Transverse colon (tissue), 4 donors: ENCODE measurements at regions not wholly inside any gene's neighbourhood (a gene's known extent, or its start where the extent isn't known, plus 50 kb on each side); places are given as distances from the start of the nearest gene placed in this dataset.

Experiments
- POLR2AphosphoS5 ChIP-seq, 3 donors: sonication (generic); formaldehyde crosslinking; IDR thresholded peaks; one replicate each; pipeline ENCODE4 v1.6.1; 2016; ENCODE audit warnings: antibody characterized with exemption in 3 of 3
- TF ChIP-seq, protein P1 (sequence below), 5 experiments: fragments of 200-600 bp in 3 of 5; fragments of 450-650 bp in 2 of 5; sonication (generic) in 3 of 5; IDR thresholded peaks; 1 replicate in 2 of 5; 2 replicates in 3 of 5; pipeline ENCODE4 v1.5.1; 2016 to 2017; ENCODE audit warnings: antibody characterized with exemption in 5 of 5, inconsistent platforms in 3 of 5, mild to moderate bottlenecking in 2 of 5, moderate library complexity in 1 of 5

DNA sequence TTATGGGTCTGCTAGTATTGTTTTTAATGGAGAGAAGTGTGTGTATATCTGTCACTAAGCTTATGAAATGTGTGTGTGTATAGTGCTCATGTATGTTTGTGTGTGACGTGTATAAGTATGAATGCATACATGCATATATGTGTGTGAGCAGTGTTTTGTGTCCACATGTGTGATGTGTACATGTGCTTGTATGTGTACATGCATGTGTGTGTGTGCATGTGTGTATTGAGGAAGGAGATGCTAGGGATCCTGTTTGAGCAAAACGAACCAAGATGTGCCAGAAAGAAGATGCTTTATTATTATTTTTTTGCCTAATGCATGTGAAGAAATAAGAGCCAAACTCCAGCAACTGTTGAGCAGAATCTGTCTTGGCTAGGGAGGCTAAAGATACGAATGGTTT lies 301.3 kb upstream of the SKOR2 start:
- TF ChIP-seq POLR2AphosphoS5 (IDR thresholded peaks at IDR 0.05) = no peak
- TF ChIP-seq, protein P1, sequence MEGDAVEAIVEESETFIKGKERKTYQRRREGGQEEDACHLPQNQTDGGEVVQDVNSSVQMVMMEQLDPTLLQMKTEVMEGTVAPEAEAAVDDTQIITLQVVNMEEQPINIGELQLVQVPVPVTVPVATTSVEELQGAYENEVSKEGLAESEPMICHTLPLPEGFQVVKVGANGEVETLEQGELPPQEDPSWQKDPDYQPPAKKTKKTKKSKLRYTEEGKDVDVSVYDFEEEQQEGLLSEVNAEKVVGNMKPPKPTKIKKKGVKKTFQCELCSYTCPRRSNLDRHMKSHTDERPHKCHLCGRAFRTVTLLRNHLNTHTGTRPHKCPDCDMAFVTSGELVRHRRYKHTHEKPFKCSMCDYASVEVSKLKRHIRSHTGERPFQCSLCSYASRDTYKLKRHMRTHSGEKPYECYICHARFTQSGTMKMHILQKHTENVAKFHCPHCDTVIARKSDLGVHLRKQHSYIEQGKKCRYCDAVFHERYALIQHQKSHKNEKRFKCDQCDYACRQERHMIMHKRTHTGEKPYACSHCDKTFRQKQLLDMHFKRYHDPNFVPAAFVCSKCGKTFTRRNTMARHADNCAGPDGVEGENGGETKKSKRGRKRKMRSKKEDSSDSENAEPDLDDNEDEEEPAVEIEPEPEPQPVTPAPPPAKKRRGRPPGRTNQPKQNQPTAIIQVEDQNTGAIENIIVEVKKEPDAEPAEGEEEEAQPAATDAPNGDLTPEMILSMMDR (IDR thresholded peaks at IDR 0.05) = no peak
